ENCODE measurements at regions not wholly inside any gene's neighbourhood (a gene's known extent, or its start where the extent isn't known, plus 50 kb on each side); places are given as distances from the start of the nearest gene placed in this dataset.

- TF ChIP-seq POLR2A (IDR thresholded peaks at IDR 0.05), result no peak
- TF ChIP-seq CTCF (IDR thresholded peaks at IDR 0.05), result no peak
- no peak for TF ChIP-seq EP300 (IDR thresholded peaks at IDR 0.05)
Observed at GRCh38 chr5:96576876-96577275, 85.3 kb upstream of the CAST start.

All from tibial nerve (tissue), 4 donors.